ENCODE measurements at regions not wholly inside any gene's neighbourhood (a gene's known extent, or its start where the extent isn't known, plus 50 kb on each side); places are given as distances from the start of the nearest gene placed in this dataset.

GRCh38 chr13:64718116-64718515 lies 2512.0 kb downstream of the PCDH9 start (continued):
- TF ChIP-seq, protein P1, sequence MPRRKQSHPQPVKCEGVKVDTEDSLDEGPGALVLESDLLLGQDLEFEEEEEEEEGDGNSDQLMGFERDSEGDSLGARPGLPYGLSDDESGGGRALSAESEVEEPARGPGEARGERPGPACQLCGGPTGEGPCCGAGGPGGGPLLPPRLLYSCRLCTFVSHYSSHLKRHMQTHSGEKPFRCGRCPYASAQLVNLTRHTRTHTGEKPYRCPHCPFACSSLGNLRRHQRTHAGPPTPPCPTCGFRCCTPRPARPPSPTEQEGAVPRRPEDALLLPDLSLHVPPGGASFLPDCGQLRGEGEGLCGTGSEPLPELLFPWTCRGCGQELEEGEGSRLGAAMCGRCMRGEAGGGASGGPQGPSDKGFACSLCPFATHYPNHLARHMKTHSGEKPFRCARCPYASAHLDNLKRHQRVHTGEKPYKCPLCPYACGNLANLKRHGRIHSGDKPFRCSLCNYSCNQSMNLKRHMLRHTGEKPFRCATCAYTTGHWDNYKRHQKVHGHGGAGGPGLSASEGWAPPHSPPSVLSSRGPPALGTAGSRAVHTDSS (CRISPR knock-in tag; conservative IDR thresholded peaks at IDR 0.05) = no peak
- TF ChIP-seq ZNF414 (CRISPR knock-in tag; IDR thresholded peaks at IDR 0.05) = no peak
- TF ChIP-seq, protein P2, sequence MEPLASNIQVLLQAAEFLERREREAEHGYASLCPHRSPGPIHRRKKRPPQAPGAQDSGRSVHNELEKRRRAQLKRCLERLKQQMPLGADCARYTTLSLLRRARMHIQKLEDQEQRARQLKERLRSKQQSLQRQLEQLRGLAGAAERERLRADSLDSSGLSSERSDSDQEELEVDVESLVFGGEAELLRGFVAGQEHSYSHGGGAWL (CRISPR knock-in tag; IDR thresholded peaks at IDR 0.05) = no peak
- TF ChIP-seq KLF9 (CRISPR knock-in tag; IDR thresholded peaks at IDR 0.05; ENCODE audit: low read depth) = no peak
- no peak for TF ChIP-seq HNRNPLL (IDR thresholded peaks at IDR 0.05; ENCODE audit: low read depth, low read length, poor library complexity, severe bottlenecking)

GRCh38 chr13:64716936-64717335 lies 2513.2 kb downstream of the PCDH9 start:
- in situ Hi-C loops (cut with HindIII; ENCODE audit: extremely low pct_ligation_motif_present, low pct_unique_long_range_greater_than_20kb) = no loop called here
- H3K9ac ChIP-seq (ENCODE audit: insufficient read depth, low read depth, low read length) = no peak overlapping the region
- ATAC-seq = no peak
- DNase-seq (ENCODE audit: low spot score) = no peak
- no peaks in the 10 kb centered on the region for H4K20me1 ChIP-seq (ENCODE audit: insufficient read depth, low read length)
- H3K27me3 ChIP-seq (ENCODE audit: control insufficient read depth in 1 of 2, insufficient read depth in 2 of 2, low read length in 2 of 2) = no peaks in the 10 kb centered on the region
- no peaks in the 10 kb centered on the region for H3K9me3 ChIP-seq (ENCODE audit: low read length)
- no peak overlapping the region for H3K4me3 ChIP-seq (replicated peaks in 1 of 3; ENCODE audit: insufficient read depth in 1 of 3, low read depth in 2 of 3, low read length in 3 of 3)
- intact Hi-C loops (cut with micrococcal nuclease; ENCODE audit: unreplicated experiment) = no loop called here
- no TSS peak for BruUV-seq (replicated peaks)
- H2AFZ ChIP-seq (ENCODE audit: low read length) = no peak overlapping the region
- no peak for FAIRE-seq
- H3K4me1 ChIP-seq (ENCODE audit: insufficient read depth, low read length) = no peaks in the 10 kb centered on the region
- ChIA-PET CTCF (ENCODE audit: low intra/inter-chr PET ratio, low total read pairs) (no interaction called here), POLR2A (no interaction called here)
- H3K4me2 ChIP-seq (ENCODE audit: low read depth, low read length) = no peak overlapping the region
- H3K79me2 ChIP-seq (ENCODE audit: insufficient read depth, low read length) = no peaks in the 10 kb centered on the region
- WGBS (ENCODE audit: low lambda C conversion rate) = 0% methylated on average over 2 of the region's 2 CpGs
- no peaks in the 10 kb centered on the region for H3K36me3 ChIP-seq (replicated peaks in 1 of 2; ENCODE audit: control insufficient read depth in 1 of 2, insufficient read depth in 2 of 2, low read length in 2 of 2)
- H3K27ac ChIP-seq (ENCODE audit: extremely low read length, insufficient read depth, low read length) = no peak overlapping the region
- TF ChIP-seq ZNF292 (CRISPR knock-in tag; IDR thresholded peaks at IDR 0.05; ENCODE audit: borderline replicate concordance, low read depth) (no peak), ATF6 (CRISPR knock-in tag; conservative IDR thresholded peaks at IDR 0.05) (no peak), ZNF713 (CRISPR knock-in tag; IDR thresholded peaks at IDR 0.05) (no peak), NR2F6 (IDR thresholded peaks at IDR 0.05) (no peak), NR2F6 (CRISPR knock-in tag; IDR thresholded peaks at IDR 0.05) (no peak), ZSCAN20 (CRISPR knock-in tag; IDR thresholded peaks at IDR 0.05; ENCODE audit: borderline replicate concordance) (no peak), SP1 (IDR thresholded peaks at IDR 0.05) (no peak), SP1 (CRISPR knock-in tag; IDR thresholded peaks at IDR 0.05) (no peak), SCMH1 (CRISPR knock-in tag; IDR thresholded peaks at IDR 0.05; ENCODE audit: borderline replicate concordance) (no peak), PHB2 (IDR thresholded peaks at IDR 0.05; ENCODE audit: partially characterized antibody) (no peak), ZNF660 (CRISPR knock-in tag; IDR thresholded peaks at IDR 0.05; ENCODE audit: borderline replicate concordance, low read depth) (no peak), ZNF629 (CRISPR knock-in tag; conservative IDR thresholded peaks at IDR 0.05) (no peak), NFYB (CRISPR knock-in tag; IDR thresholded peaks at IDR 0.05) (no peak), BHLHE40 (IDR thresholded peaks at IDR 0.05; ENCODE audit: low read length) (no peak), CBFB (CRISPR knock-in tag; IDR thresholded peaks at IDR 0.05) (no peak), PAX8 (CRISPR knock-in tag; IDR thresholded peaks at IDR 0.05; ENCODE audit: borderline replicate concordance) (no peak)
- TF ChIP-seq, protein P3, sequence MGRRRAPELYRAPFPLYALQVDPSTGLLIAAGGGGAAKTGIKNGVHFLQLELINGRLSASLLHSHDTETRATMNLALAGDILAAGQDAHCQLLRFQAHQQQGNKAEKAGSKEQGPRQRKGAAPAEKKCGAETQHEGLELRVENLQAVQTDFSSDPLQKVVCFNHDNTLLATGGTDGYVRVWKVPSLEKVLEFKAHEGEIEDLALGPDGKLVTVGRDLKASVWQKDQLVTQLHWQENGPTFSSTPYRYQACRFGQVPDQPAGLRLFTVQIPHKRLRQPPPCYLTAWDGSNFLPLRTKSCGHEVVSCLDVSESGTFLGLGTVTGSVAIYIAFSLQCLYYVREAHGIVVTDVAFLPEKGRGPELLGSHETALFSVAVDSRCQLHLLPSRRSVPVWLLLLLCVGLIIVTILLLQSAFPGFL (CRISPR knock-in tag; IDR thresholded peaks at IDR 0.05) = no peak
